Lung (tissue), 11 donors: ENCODE measurements at regions not wholly inside any gene's neighbourhood (a gene's known extent, or its start where the extent isn't known, plus 50 kb on each side); places are given as distances from the start of the nearest gene placed in this dataset.

Experiments
- ATAC-seq: fragments of 200-7000 bp; cut with Tn5 transposase; one replicate; pipeline ENCODE4 v1.9.1; 2020; ENCODE audit warnings: moderate number of reproducible peaks; ENCODE audit not compliant: insufficient read depth, low FRiP score
- DNase-seq, 3 donors: peaks; one replicate each; pipeline ENCODE4 v3.0.0-alpha.2; 2013 to 2017
- H3K27ac ChIP-seq, 2 donors: one replicate each; pipeline ENCODE4 v1.5.1; 2013; ENCODE audit warnings: mild to moderate bottlenecking in 2 of 2, moderate library complexity in 2 of 2, control low read depth in 1 of 2, inconsistent platforms in 1 of 2, low read depth in 1 of 2, low read length in 1 of 2
- H3K27me3 ChIP-seq, 3 donors: one replicate each; pipeline ENCODE4 v1.5.1; 2013; ENCODE audit warnings: low read length in 2 of 3; ENCODE audit not compliant: control insufficient read depth in 3 of 3, insufficient read depth in 3 of 3
- H3K36me3 ChIP-seq, 4 donors: one replicate each; pipeline ENCODE4 v1.5.1; 2013; ENCODE audit warnings: low read length in 4 of 4, mild to moderate bottlenecking in 1 of 4, moderate library complexity in 1 of 4; ENCODE audit not compliant: control insufficient read depth in 4 of 4, insufficient read depth in 4 of 4
- H3K4me1 ChIP-seq, 5 donors: one replicate each; pipeline ENCODE4 v1.5.1; 2013; ENCODE audit warnings: low read length in 5 of 5, mild to moderate bottlenecking in 2 of 5, moderate library complexity in 1 of 5; ENCODE audit not compliant: control insufficient read depth in 5 of 5, insufficient read depth in 5 of 5
- H3K4me3 ChIP-seq: one replicate; pipeline ENCODE4 v1.5.1; 2013; ENCODE audit warnings: mild to moderate bottlenecking, control low read depth, moderate library complexity
- H3K9ac ChIP-seq, 2 donors: one replicate each; pipeline ENCODE4 v1.5.1; 2013; ENCODE audit warnings: low read length in 2 of 2, control low read depth in 1 of 2; ENCODE audit not compliant: insufficient read depth in 1 of 2
- H3K9me3 ChIP-seq, 4 donors: one replicate each; pipeline ENCODE4 v1.5.1; 2013; ENCODE audit warnings: low read length in 3 of 4, mild to moderate bottlenecking in 1 of 4, moderate library complexity in 1 of 4; ENCODE audit not compliant: control insufficient read depth in 4 of 4, insufficient read depth in 3 of 4
- WGBS, 2 donors: extraction: QIAGEN DNeasy Blood & Tissue Kit; methylation state at CpG; one replicate each; pipeline ENCODE4 v1.1.7; 2013; 5-methylcytosine and 5-hydroxymethylcytosine counted together
- TF ChIP-seq, protein P1 (sequence below): IDR thresholded peaks from 2 replicates; pipeline ENCODE4 v1.5.1; 2012; ENCODE audit warnings: mild to moderate bottlenecking; ENCODE audit errors: control extremely low read depth, extremely low read depth
- donor health status: control.
- donor health status: control.
- donor health status: Bipolar disorder and iron deficiency.
- donor health status: healthy.
- donor health status: DM: yes; HTN: yes; CAD: no.

DNA sequence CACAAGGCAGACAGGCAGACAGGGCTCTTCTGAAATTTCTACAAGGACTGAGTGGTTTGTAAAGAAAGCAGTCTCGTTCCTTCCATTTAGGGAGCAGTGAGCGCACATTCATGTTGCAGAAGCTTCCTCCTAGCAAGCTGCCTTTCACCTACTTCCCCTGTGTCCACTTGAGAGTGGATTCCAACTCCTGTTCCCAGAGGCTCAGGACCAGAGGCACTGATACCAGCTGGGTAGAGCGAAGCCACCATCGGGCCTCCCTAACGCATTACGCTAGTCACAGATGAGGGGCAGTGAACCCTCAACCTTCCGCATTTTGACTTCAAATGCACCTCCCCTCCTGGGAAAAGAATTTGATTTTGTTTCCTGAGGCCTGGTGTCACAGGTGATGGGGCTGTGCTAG lies 215.8 kb downstream of the SIPA1L2 start:
- DNase-seq (no peak), ATAC-seq (no peak)
- Histone ChIP-seq H3K27ac (no peak overlapping the region), H3K4me1 (no peaks in the 10 kb centered on the region), H3K4me3 (no peak overlapping the region), H3K9me3 (peaks cover 0 to 8% (median 3%) of the 10 kb centered on the region in 4 donors), H3K27me3 (no peaks in the 10 kb centered on the region), H3K9ac (no peak overlapping the region), H3K36me3 (peaks cover 24 to 33% (median 28%) of the 10 kb centered on the region in 4 donors)
- TF ChIP-seq, protein P1, sequence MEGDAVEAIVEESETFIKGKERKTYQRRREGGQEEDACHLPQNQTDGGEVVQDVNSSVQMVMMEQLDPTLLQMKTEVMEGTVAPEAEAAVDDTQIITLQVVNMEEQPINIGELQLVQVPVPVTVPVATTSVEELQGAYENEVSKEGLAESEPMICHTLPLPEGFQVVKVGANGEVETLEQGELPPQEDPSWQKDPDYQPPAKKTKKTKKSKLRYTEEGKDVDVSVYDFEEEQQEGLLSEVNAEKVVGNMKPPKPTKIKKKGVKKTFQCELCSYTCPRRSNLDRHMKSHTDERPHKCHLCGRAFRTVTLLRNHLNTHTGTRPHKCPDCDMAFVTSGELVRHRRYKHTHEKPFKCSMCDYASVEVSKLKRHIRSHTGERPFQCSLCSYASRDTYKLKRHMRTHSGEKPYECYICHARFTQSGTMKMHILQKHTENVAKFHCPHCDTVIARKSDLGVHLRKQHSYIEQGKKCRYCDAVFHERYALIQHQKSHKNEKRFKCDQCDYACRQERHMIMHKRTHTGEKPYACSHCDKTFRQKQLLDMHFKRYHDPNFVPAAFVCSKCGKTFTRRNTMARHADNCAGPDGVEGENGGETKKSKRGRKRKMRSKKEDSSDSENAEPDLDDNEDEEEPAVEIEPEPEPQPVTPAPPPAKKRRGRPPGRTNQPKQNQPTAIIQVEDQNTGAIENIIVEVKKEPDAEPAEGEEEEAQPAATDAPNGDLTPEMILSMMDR = no peak
- 94 to 95% methylated on average over 7 of the region's 7 CpGs for WGBS, 2 donors

- no peak overlapping the region for H3K27ac ChIP-seq
- no peaks in the 10 kb centered on the region for H3K4me1 ChIP-seq
- peaks cover 24 to 33% (median 28%) of the 10 kb centered on the region in 4 donors for H3K36me3 ChIP-seq
- peaks cover 0 to 8% (median 3%) of the 10 kb centered on the region in 4 donors for H3K9me3 ChIP-seq
- TF ChIP-seq, protein P1 = no peak
- H3K9ac ChIP-seq = no peak overlapping the region
- ATAC-seq = no peak
- no peak overlapping the region for H3K4me3 ChIP-seq
- no peak for DNase-seq
- WGBS, 2 donors = 90 to 92% methylated on average over 2 of the region's 2 CpGs
- H3K27me3 ChIP-seq = no peaks in the 10 kb centered on the region
These were observed 216.3 kb downstream of the SIPA1L2 start for GRCh38 chr1:232413674-232414073.

DNA sequence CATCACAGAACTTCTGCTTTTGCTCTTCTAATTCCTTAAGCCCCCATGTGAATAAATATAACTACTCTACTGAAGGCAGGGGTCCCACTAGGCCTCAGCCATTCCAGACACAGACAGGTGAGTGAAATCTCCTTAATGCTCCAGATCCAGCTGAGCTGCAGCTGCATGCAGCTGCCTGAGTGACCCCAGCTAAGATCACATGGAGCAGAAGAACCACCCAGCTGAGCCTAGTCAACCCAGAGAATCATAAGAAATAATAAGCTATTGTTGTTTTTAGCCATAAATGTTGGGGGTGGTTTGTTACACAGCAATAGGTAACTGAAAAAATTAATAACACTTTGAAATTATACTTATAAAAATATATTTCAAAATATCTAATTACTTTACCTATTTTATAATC lies 220.3 kb downstream of the SIPA1L2 start:
- ATAC-seq = no peak
- H3K27ac ChIP-seq = no peak overlapping the region
- no peak for DNase-seq
- H3K4me1 ChIP-seq = peaks cover 0 to 6% (median 0%) of the 10 kb centered on the region in 5 donors
- peaks cover 0 to 11% (median 3%) of the 10 kb centered on the region in 4 donors for H3K9me3 ChIP-seq
- H3K27me3 ChIP-seq = no peaks in the 10 kb centered on the region
- no peak overlapping the region for H3K4me3 ChIP-seq
- H3K9ac ChIP-seq = no peak overlapping the region
- TF ChIP-seq, protein P1 = no peak
- H3K36me3 ChIP-seq = peaks cover 14 to 27% (median 24%) of the 10 kb centered on the region in 4 donors

GRCh38 chr1:232407120-232407519 lies 222.8 kb downstream of the SIPA1L2 start:
- peaks cover 11 to 24% (median 15%) of the 10 kb centered on the region in 4 donors for H3K36me3 ChIP-seq
- TF ChIP-seq, protein P1 = no peak
- H3K9ac ChIP-seq = no peak overlapping the region
- H3K27ac ChIP-seq = no peak overlapping the region
- peaks cover 0 to 12% (median 3%) of the 10 kb centered on the region in 4 donors for H3K9me3 ChIP-seq
- DNase-seq (no peak), ATAC-seq (no peak)
- H3K27me3 ChIP-seq = no peaks in the 10 kb centered on the region
- H3K4me3 ChIP-seq = no peak overlapping the region
- H3K4me1 ChIP-seq = peaks cover 0 to 6% (median 0%) of the 10 kb centered on the region in 5 donors
